Gastrocnemius medialis (tissue), 4 donors: ENCODE measurements at regions not wholly inside any gene's neighbourhood (a gene's known extent, or its start where the extent isn't known, plus 50 kb on each side); places are given as distances from the start of the nearest gene placed in this dataset.
"Not testable (repeated sequence)": the region's sequence is repeated elsewhere in the genome, so short reads cannot be mapped to it uniquely, and the experiment has no call there.

Source experiments
- CTCF ChIP-seq, 5 experiments: fragments of 450-650 bp in 3 of 5; fragments of 200-600 bp in 2 of 5; sonication (generic) in 2 of 5; IDR thresholded peaks in 4 of 5; conservative IDR thresholded peaks in 1 of 5; 1 replicate in 4 of 5; 2 replicates in 1 of 5; pipeline ENCODE4 v1.5.1; 2016 to 2019; ENCODE audit warnings: antibody characterized with exemption in 5 of 5, mild to moderate bottlenecking in 3 of 5, moderate library complexity in 3 of 5
- POLR2A ChIP-seq, 2 donors: fragments of 450-650 bp; IDR thresholded peaks; one replicate each; pipeline ENCODE4 v1.6.1; 2017; ENCODE audit warnings: antibody characterized with exemption in 2 of 2, mild to moderate bottlenecking in 2 of 2, moderate library complexity in 2 of 2

DNA sequence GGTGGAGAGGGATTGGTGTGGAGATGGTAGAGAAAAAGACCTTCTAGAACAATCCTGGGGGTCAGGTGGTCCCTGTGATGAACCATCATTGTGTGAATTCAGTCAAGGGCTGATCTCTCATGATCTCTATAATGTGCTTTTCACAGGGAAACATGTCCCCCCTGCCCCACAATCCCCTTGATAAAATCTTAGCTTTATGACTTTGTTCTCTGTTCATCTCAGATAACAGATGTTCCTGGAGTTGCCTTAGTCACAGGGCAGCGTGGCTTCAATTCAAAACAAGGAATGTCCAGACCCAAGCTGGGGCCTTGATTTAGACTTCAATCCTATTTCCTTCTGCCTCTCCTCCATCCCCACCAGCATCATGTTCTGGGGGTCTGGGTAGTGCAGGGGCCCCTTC is 171.5 kb downstream of the CRLF3 start:
- not testable (repeated sequence) for TF ChIP-seq CTCF (IDR thresholded peaks at IDR 0.05 in 4 of 5, conservative IDR thresholded peaks at IDR 0.05 in 1 of 5); POLR2A (IDR thresholded peaks at IDR 0.05)
